NCI-H2107 treated with DMSO at 0.1 percent for 48 hours (cell line): ENCODE measurements at regions not wholly inside any gene's neighbourhood (a gene's known extent, or its start where the extent isn't known, plus 50 kb on each side); places are given as distances from the start of the nearest gene placed in this dataset.
"Not testable (repeated sequence)": the region's sequence is repeated elsewhere in the genome, so short reads cannot be mapped to it uniquely, and the experiment has no call there.

Source experiments
- DNase-seq: peaks from one replicate; lab custom pipeline; 2025; ENCODE audit not compliant: unreplicated experiment; lab: John Stamatoyannopoulos, UW

- no peak for DNase-seq
Measured at GRCh38 chr5:112533362-112533761, 114.3 kb upstream of the EPB41L4A start.

- no peak for DNase-seq
Measured at GRCh38 chr5:112534067-112534583, 115.0 kb upstream of the EPB41L4A start.

- no peak for DNase-seq
Measured at GRCh38 chr5:112534611-112535255, 115.7 kb upstream of the EPB41L4A start.

- DNase-seq: no peak
Measured at GRCh38 chr5:112535356-112535755, 116.3 kb upstream of the EPB41L4A start.

- DNase-seq: not testable (repeated sequence)
Measured at GRCh38 chr5:112544558-112544957, 125.5 kb upstream of the EPB41L4A start.

- DNase-seq: no peak
Measured at GRCh38 chr5:112546946-112547592, 128.0 kb upstream of the EPB41L4A start.

GRCh38 chr5:112548246-112548881, 129.3 kb upstream of the EPB41L4A start:
- DNase-seq: no peak

- DNase-seq: no peak
Measured at GRCh38 chr5:112549127-112549526, 130.1 kb upstream of the EPB41L4A start.

- DNase-seq: no peak
Measured at GRCh38 chr5:112549605-112550166, 130.6 kb upstream of the EPB41L4A start.

- peak; percentile 62 for DNase-seq
Measured at GRCh38 chr5:112551419-112552032, 132.4 kb upstream of the EPB41L4A start.

- no peak for DNase-seq
Measured at GRCh38 chr5:112552216-112552615, 133.1 kb upstream of the EPB41L4A start.

GRCh38 chr5:112552791-112553190, 133.7 kb upstream of the EPB41L4A start:
- no peak for DNase-seq

- no peak for DNase-seq
Measured at GRCh38 chr5:112554101-112554977, 135.3 kb upstream of the EPB41L4A start.

GRCh38 chr5:112555197-112555596, 136.1 kb upstream of the EPB41L4A start:
- DNase-seq: no peak

- DNase-seq: no peak
Measured at GRCh38 chr5:112555691-112556090, 136.6 kb upstream of the EPB41L4A start.

- DNase-seq: not testable (repeated sequence)
Measured at GRCh38 chr5:112559501-112559900, 140.4 kb upstream of the EPB41L4A start.

GRCh38 chr5:112560371-112560770, 141.3 kb upstream of the EPB41L4A start:
- DNase-seq: peak; percentile 59

GRCh38 chr5:112563169-112563826, 144.2 kb upstream of the EPB41L4A start:
- no peak for DNase-seq

- DNase-seq: no peak
Measured at GRCh38 chr5:112566251-112566650, 147.2 kb upstream of the EPB41L4A start.

- DNase-seq: no peak
Measured at GRCh38 chr5:112569596-112569995, 150.5 kb upstream of the EPB41L4A start.
